Body of pancreas (tissue), 4 donors: ENCODE measurements at regions not wholly inside any gene's neighbourhood (a gene's known extent, or its start where the extent isn't known, plus 50 kb on each side); places are given as distances from the start of the nearest gene placed in this dataset.

ENCODE experiments used
- POLR2A ChIP-seq, 3 donors: fragments of 450-650 bp; IDR thresholded peaks; one replicate each; pipeline ENCODE4 v1.6.1; 2016; ENCODE audit warnings: antibody characterized with exemption in 3 of 3, mild to moderate bottlenecking in 2 of 3
- TF ChIP-seq, protein P1 (sequence below), 7 experiments: fragments of 450-650 bp in 4 of 7; fragments of 200-600 bp in 3 of 7; sonication (generic) in 3 of 7; IDR thresholded peaks; one replicate each; pipeline ENCODE4 v1.5.1; 2016 to 2019; ENCODE audit warnings: antibody characterized with exemption in 7 of 7

DNA sequence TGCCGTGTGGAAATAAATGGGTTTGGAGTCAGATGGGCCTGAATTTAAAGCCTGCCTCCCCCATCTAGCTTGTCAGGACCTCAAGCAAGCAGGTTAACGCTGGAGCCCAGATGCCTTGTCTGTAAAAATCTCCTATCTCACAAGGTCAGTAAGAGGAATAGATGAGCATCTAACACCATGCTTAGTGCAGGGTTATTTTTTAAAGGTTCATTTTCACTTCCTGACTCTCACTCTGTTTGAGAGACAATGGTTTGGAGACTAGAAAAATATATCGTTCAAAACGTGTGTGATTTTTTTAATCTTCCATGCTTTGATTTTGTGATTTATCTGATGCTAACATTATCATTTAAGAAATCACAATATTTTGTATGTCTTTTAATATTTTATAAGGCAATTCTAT is 114.0 kb upstream of the TAB2 start:
- TF ChIP-seq, protein P1, sequence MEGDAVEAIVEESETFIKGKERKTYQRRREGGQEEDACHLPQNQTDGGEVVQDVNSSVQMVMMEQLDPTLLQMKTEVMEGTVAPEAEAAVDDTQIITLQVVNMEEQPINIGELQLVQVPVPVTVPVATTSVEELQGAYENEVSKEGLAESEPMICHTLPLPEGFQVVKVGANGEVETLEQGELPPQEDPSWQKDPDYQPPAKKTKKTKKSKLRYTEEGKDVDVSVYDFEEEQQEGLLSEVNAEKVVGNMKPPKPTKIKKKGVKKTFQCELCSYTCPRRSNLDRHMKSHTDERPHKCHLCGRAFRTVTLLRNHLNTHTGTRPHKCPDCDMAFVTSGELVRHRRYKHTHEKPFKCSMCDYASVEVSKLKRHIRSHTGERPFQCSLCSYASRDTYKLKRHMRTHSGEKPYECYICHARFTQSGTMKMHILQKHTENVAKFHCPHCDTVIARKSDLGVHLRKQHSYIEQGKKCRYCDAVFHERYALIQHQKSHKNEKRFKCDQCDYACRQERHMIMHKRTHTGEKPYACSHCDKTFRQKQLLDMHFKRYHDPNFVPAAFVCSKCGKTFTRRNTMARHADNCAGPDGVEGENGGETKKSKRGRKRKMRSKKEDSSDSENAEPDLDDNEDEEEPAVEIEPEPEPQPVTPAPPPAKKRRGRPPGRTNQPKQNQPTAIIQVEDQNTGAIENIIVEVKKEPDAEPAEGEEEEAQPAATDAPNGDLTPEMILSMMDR (IDR thresholded peaks at IDR 0.05), result no peak
- no peak for TF ChIP-seq POLR2A (IDR thresholded peaks at IDR 0.05)
